ENCODE measurements at regions not wholly inside any gene's neighbourhood (a gene's known extent, or its start where the extent isn't known, plus 50 kb on each side); places are given as distances from the start of the nearest gene placed in this dataset.

DNA sequence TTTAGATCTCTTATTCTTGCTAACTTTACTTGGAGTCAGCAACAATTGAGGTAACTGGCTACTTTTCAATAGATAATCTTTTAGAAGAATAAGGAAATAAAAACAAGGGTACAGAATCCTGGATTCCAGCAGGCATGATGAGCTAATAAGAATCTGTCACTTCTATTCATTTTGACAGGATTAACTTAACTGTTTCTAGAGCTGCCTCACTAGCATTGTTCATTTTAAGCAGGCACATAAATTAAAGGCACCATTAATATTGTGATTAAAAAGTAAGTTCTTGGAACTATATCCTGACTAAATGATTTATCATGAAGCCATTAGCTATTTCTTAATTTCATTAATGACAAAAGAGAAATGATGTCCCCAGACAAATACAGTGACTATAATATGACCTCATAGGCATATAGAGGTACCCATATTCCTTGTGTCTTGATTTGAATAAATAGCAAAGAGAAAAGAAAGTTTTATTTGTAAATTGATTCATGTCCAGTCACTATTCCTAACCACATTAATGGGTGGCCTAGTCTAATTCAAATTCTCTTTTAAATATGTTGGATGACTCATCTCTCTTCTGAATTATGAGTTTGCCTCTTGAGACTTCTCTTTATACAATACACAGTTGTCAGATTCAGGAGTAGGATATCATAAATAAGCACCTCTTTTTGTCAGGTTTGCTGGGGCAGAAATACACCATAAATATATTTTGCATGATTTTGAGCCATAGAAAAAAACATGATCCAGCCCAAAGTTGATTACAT lies 343.0 kb downstream of the SLITRK2 start:
- H4K91ac ChIP-seq (replicated peaks; ENCODE audit: insufficient read length, low read length) = no peak overlapping the region
- no peak overlapping the region for H3K18ac ChIP-seq (ENCODE audit: extremely low read depth, low read length)

More for the DNA sequence above, 343.0 kb downstream of the SLITRK2 start:
- Histone ChIP-seq H3K4me2 (ENCODE audit: insufficient read depth in 1 of 2, low read depth in 2 of 2, low read length in 2 of 2) (no peak overlapping the region), H3K56ac (replicated peaks; ENCODE audit: insufficient read length, low read depth, low read length) (no peak overlapping the region), H2AFZ (ENCODE audit: low read length) (no peak overlapping the region), H3K27me3 (replicated peaks in 1 of 4; ENCODE audit: control insufficient read depth in 3 of 4, extremely low read depth in 1 of 4, insufficient read depth in 3 of 4, low read length in 3 of 4) (no peaks in the 10 kb centered on the region), H3K79me2 (ENCODE audit: control insufficient read depth in 1 of 2, insufficient read depth in 2 of 2, low read length in 2 of 2) (no peaks in the 10 kb centered on the region), H2BK15ac (ENCODE audit: low read length) (no peak overlapping the region), H3K23ac (ENCODE audit: insufficient read length) (no peak overlapping the region), H3K4ac (replicated peaks; ENCODE audit: insufficient read length, low read depth, low read length) (no peak overlapping the region), H3K9ac (replicated peaks in 1 of 4; ENCODE audit: extremely low read depth in 1 of 4, low read depth in 3 of 4, low read length in 3 of 4) (no peak overlapping the region), H3K14ac (ENCODE audit: insufficient read length) (no peak overlapping the region), H3K23me2 (ENCODE audit: low read depth, low read length) (no peaks in the 10 kb centered on the region), H3K4me1 (replicated peaks in 1 of 4; ENCODE audit: control insufficient read depth in 3 of 4, insufficient read depth in 4 of 4, low read length in 3 of 4) (no peaks in the 10 kb centered on the region), H2BK120ac (replicated peaks; ENCODE audit: low read depth, low read length) (no peak overlapping the region), H4K8ac (ENCODE audit: extremely low read depth, insufficient read depth, low read length) (no peak overlapping the region), H2BK12ac (ENCODE audit: low read depth, low read length) (no peak overlapping the region), H2BK20ac (ENCODE audit: low read length) (no peak overlapping the region), H2AK5ac (ENCODE audit: low read depth, low read length) (no peak overlapping the region), H4K20me1 (replicated peaks in 1 of 2; ENCODE audit: control insufficient read depth in 1 of 2, insufficient read depth in 2 of 2, low read length in 2 of 2) (no peaks in the 10 kb centered on the region), H3K36me3 (ENCODE audit: control insufficient read depth in 2 of 4, insufficient read depth in 4 of 4, low read length in 3 of 4) (no peaks in the 10 kb centered on the region), H2BK5ac (ENCODE audit: low read depth, low read length) (no peak overlapping the region), H3K79me1 (ENCODE audit: low read depth, low read length) (no peaks in the 10 kb centered on the region), H3K9me3 (ENCODE audit: insufficient read depth in 2 of 2, low read depth in 1 of 2, low read length in 1 of 2) (no peaks in the 10 kb centered on the region), H4K5ac (ENCODE audit: insufficient read length, low read depth, low read length) (no peak overlapping the region), H3K4me3 (ENCODE audit: extremely low read depth in 1 of 4, insufficient read depth in 2 of 4, low read depth in 3 of 4, low read length in 4 of 4) (no peak overlapping the region), H3K27ac (ENCODE audit: low read depth, low read length) (no peak overlapping the region)
- FAIRE-seq (no peak), DNase-seq (ENCODE audit: low read depth in 1 of 2, low spot score in 2 of 2) (no peak)
- ChIA-PET CTCF (ENCODE audit: partially characterized antibody) (no interaction called here), POLR2A (ENCODE audit: partially characterized antibody) (no interaction called here)
- no peak for TF ChIP-seq SIX5 (IDR thresholded peaks at IDR 0.05; ENCODE audit: low read depth, low read length)
- TF ChIP-seq, protein P1, sequence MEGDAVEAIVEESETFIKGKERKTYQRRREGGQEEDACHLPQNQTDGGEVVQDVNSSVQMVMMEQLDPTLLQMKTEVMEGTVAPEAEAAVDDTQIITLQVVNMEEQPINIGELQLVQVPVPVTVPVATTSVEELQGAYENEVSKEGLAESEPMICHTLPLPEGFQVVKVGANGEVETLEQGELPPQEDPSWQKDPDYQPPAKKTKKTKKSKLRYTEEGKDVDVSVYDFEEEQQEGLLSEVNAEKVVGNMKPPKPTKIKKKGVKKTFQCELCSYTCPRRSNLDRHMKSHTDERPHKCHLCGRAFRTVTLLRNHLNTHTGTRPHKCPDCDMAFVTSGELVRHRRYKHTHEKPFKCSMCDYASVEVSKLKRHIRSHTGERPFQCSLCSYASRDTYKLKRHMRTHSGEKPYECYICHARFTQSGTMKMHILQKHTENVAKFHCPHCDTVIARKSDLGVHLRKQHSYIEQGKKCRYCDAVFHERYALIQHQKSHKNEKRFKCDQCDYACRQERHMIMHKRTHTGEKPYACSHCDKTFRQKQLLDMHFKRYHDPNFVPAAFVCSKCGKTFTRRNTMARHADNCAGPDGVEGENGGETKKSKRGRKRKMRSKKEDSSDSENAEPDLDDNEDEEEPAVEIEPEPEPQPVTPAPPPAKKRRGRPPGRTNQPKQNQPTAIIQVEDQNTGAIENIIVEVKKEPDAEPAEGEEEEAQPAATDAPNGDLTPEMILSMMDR (IDR thresholded peaks at IDR 0.05; ENCODE audit: control extremely low read depth in 1 of 3, insufficient read depth in 1 of 3, low read depth in 1 of 3, low read length in 3 of 3) = no peak
- no peak for TF ChIP-seq GABPA (IDR thresholded peaks at IDR 0.05; ENCODE audit: borderline replicate concordance, insufficient read depth, low read length)
- TF ChIP-seq TCF12 (IDR thresholded peaks at IDR 0.05; ENCODE audit: low read depth, low read length) = no peak
- no peak for TF ChIP-seq CHD2 (IDR thresholded peaks at IDR 0.05; ENCODE audit: low read length)
- no peak for TF ChIP-seq GTF2F1 (IDR thresholded peaks at IDR 0.05; ENCODE audit: borderline replicate concordance, low read depth, low read length)
- no peak for TF ChIP-seq EZH2 (IDR thresholded peaks at IDR 0.05; ENCODE audit: low read depth, low read length, severe bottlenecking)
- no peak for TF ChIP-seq SP2 (IDR thresholded peaks at IDR 0.05; ENCODE audit: low read length)
- TF ChIP-seq, protein P2, sequence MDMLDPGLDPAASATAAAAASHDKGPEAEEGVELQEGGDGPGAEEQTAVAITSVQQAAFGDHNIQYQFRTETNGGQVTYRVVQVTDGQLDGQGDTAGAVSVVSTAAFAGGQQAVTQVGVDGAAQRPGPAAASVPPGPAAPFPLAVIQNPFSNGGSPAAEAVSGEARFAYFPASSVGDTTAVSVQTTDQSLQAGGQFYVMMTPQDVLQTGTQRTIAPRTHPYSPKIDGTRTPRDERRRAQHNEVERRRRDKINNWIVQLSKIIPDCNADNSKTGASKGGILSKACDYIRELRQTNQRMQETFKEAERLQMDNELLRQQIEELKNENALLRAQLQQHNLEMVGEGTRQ (IDR thresholded peaks at IDR 0.05; ENCODE audit: low read length) = no peak
- no peak for TF ChIP-seq TEAD4 (IDR thresholded peaks at IDR 0.05; ENCODE audit: low read depth, low read length)
